Activated naive CD8-positive, alpha-beta T cell (primary cell): ENCODE measurements at regions not wholly inside any gene's neighbourhood (a gene's known extent, or its start where the extent isn't known, plus 50 kb on each side); places are given as distances from the start of the nearest gene placed in this dataset.

Source experiments
- H3K27ac Mint-ChIP-seq: one replicate; pipeline ENCODE4 v1.8.0; 2021; ENCODE audit warnings: mixed read lengths
- H3K27me3 Mint-ChIP-seq: one replicate; pipeline ENCODE4 v1.8.0; 2021; ENCODE audit warnings: mixed read lengths
- H3K36me3 Mint-ChIP-seq: one replicate; pipeline ENCODE4 v1.8.0; 2021; ENCODE audit warnings: mixed read lengths
- H3K4me1 Mint-ChIP-seq: one replicate; pipeline ENCODE4 v1.8.0; 2021; ENCODE audit warnings: low read depth, mixed read lengths
- H3K4me3 Mint-ChIP-seq: one replicate; pipeline ENCODE4 v1.8.0; 2021; ENCODE audit warnings: mild to moderate bottlenecking, mixed read lengths
- H3K9me3 Mint-ChIP-seq: one replicate; pipeline ENCODE4 v1.8.0; 2021; ENCODE audit warnings: low read depth, mixed read lengths

DNA sequence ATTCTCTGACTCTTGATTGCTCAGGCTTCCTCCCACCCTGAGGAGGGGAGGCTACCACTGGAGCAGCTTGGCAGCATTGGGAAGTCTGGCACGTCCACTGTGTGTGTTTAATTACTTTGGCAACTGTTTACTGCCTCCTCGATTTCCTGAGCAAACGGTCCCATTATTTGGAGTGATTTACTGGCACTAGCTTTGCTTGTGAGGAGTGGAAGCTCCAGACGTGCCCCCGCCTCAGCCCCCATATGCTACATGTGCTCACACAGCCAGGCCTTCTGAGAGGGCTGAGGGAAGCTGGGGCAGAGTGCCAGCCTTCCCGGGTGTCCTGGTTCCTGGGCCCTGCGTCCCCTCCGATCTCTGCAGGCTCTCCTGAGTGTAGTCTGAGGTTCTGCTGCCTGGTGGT, 306.2 kb downstream of the PTPRU start:
- Mint-ChIP-seq H3K27me3 (no peaks in the 10 kb centered on the region), H3K4me3 (no peak overlapping the region), H3K27ac (no peak overlapping the region), H3K4me1 (no peaks in the 10 kb centered on the region), H3K36me3 (no peaks in the 10 kb centered on the region), H3K9me3 (no peaks in the 10 kb centered on the region)

DNA sequence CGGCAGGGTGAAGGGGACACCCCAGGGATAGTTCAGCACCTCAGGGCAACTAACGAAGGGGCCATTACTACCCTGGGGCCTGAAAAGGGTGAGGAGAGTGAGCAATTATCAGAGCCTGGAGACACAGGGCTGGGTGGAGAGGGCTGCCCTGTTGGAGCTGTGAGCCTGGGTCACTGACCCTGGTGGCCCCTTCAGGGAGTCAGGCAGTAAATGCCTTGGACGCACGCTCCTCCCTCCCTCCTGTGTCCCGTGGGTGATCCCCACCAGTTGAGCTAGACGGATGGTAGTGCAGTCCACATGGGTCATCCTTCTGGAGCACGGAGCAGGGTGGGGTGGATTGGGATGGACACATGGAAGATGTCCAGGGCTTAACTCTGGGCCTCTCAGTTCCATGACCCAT, 305.3 kb downstream of the PTPRU start:
- Mint-ChIP-seq H3K4me1 (no peaks in the 10 kb centered on the region), H3K36me3 (no peaks in the 10 kb centered on the region), H3K9me3 (no peaks in the 10 kb centered on the region), H3K27ac (no peak overlapping the region), H3K27me3 (no peaks in the 10 kb centered on the region), H3K4me3 (no peak overlapping the region)

DNA sequence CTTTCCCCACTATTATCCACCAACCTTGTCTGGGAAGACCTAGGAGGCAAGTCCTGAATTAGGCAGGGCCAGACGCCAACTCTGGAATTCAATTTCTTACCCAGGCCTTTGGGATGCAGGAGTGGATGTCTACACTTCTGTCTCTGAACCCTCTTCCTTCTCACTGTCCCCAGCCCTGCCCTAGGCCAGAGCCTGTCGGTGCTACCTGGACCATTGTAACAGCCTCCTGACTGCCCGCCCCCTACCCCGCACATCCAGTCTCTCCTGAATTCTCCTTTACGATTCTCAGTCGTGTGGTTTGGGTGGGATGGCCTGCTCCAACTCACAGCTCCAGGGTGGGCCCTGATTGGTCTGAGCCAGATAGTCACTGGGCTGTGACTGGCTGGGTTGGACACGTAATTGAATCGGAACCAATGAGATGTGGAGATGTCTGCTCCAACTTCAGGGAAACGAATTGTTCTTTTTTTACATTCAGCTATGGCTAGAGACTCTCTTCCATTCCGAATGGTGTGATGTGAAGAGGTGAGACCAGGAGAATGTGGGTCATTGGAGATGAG, 304.6 kb downstream of the PTPRU start:
- no peak overlapping the region for H3K4me3 Mint-ChIP-seq
- H3K4me1 Mint-ChIP-seq: no peaks in the 10 kb centered on the region
- H3K36me3 Mint-ChIP-seq: no peaks in the 10 kb centered on the region
- no peak overlapping the region for H3K27ac Mint-ChIP-seq
- no peaks in the 10 kb centered on the region for H3K9me3 Mint-ChIP-seq
- H3K27me3 Mint-ChIP-seq: no peaks in the 10 kb centered on the region

DNA sequence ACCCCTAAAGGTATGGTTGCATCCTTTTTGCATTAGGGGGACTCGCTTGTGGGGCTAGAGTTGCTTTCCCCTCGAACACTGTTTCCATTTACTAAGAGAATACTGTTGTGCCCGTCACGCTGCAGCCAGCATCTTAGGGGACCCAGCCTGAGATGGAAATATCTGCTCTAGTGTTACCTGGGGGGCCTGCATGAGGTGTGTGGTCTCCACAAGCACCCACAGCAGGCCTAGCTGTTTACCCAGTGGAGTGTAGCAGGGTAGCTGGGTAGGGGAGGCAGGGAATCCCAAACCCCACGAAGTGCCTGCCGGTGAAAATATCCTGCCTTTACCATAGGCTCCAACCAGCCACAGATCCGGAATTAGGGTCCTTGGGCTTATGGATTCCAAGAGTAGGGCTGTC, 303.6 kb downstream of the PTPRU start:
- Mint-ChIP-seq H3K27ac (no peak overlapping the region), H3K27me3 (no peaks in the 10 kb centered on the region), H3K4me1 (no peaks in the 10 kb centered on the region), H3K9me3 (peaks cover 3% of the 10 kb centered on the region), H3K4me3 (no peak overlapping the region), H3K36me3 (no peaks in the 10 kb centered on the region)

DNA sequence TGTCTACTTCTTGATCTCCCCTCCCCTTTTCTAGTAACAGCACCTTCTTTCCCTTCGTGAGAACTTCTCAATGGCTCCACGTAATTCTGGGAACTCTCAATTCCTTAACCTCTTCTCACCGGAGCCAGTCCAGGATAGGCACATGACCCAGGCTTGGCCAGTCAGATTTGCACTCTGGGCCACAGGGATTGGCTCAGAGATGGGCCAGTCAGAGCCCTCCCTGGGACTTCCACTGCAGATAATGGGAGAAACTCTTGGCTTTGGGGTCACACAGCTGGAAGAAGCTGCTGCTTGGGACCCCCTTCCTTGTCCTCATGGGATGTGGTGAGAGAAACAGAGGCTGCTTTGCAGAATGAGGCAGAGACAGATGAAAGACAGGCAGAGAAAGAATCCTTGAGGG, 302.3 kb downstream of the PTPRU start:
- Mint-ChIP-seq H3K9me3 (peaks cover 6% of the 10 kb centered on the region), H3K27ac (no peak overlapping the region), H3K4me1 (no peaks in the 10 kb centered on the region), H3K36me3 (no peaks in the 10 kb centered on the region), H3K4me3 (no peak overlapping the region), H3K27me3 (no peaks in the 10 kb centered on the region)

DNA sequence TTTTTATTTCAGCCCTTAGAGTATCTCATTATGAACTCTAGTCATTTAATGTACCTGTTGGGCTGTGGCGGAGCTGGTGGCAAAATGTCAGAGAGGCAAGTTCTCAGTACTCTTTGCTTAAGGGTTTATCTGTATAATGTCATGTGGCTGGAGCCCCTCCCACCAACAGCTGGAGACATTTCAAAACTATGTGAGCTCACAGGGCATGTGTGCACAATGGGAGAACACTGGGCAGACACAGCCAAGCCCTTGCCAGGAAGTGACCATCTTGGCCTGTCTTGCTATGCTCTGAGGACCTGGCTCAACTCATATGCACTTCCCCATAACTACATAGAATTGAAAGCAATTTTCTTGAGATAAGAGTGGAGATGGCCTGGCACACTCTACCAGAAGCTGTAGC, 296.4 kb downstream of the PTPRU start:
- Mint-ChIP-seq H3K27me3 (peaks cover 2% of the 10 kb centered on the region), H3K36me3 (peaks cover 4% of the 10 kb centered on the region), H3K4me1 (no peaks in the 10 kb centered on the region), H3K27ac (no peak overlapping the region), H3K9me3 (peaks cover 16% of the 10 kb centered on the region), H3K4me3 (no peak overlapping the region)

DNA sequence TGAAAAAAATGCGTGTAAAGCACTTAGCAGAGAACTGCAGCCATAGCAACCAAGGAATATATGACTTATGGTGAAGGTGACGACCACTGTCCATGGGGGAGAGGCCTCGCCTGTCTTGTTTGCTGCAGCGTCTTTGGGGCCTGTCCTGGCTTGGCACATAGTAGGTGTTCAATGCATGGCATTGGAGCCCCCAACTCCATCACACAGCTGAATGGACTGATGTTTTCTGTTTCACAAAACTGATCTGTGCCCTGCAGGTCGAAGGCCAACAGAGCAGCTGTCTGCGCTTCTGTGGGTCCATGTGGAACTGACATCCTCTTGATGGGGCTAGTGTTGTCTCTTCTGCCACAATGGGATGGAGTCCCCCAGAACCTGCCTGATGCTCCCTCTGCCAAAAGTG, 296.0 kb downstream of the PTPRU start:
- H3K4me3 Mint-ChIP-seq: no peak overlapping the region
- H3K27ac Mint-ChIP-seq: no peak overlapping the region
- peaks cover 4% of the 10 kb centered on the region for H3K36me3 Mint-ChIP-seq
- peaks cover 2% of the 10 kb centered on the region for H3K27me3 Mint-ChIP-seq
- H3K4me1 Mint-ChIP-seq: no peaks in the 10 kb centered on the region
- peaks cover 16% of the 10 kb centered on the region for H3K9me3 Mint-ChIP-seq

DNA sequence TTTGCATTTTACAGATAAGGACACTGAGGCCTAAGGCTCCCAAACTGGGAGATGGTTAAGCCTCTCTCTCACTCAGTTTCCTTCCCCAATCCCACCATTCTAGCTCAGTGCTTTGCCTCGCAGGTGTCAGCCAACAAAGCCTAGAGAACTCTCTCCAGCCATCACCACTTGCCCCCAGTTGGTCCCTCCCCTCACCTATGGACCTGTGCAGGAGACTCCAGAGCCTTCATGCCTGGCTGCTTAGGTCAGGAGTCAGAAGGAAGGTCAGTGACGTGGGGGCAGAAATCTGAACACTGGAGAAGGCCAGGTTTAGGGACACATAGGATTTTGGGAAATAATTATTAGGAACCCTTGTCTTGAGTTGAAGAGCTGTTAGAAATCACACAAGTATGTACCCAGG, 295.3 kb downstream of the PTPRU start:
- H3K4me3 Mint-ChIP-seq: no peak overlapping the region
- H3K27me3 Mint-ChIP-seq: peaks cover 2% of the 10 kb centered on the region
- H3K27ac Mint-ChIP-seq: no peak overlapping the region
- H3K36me3 Mint-ChIP-seq: peaks cover 4% of the 10 kb centered on the region
- H3K9me3 Mint-ChIP-seq: peaks cover 16% of the 10 kb centered on the region
- no peaks in the 10 kb centered on the region for H3K4me1 Mint-ChIP-seq

DNA sequence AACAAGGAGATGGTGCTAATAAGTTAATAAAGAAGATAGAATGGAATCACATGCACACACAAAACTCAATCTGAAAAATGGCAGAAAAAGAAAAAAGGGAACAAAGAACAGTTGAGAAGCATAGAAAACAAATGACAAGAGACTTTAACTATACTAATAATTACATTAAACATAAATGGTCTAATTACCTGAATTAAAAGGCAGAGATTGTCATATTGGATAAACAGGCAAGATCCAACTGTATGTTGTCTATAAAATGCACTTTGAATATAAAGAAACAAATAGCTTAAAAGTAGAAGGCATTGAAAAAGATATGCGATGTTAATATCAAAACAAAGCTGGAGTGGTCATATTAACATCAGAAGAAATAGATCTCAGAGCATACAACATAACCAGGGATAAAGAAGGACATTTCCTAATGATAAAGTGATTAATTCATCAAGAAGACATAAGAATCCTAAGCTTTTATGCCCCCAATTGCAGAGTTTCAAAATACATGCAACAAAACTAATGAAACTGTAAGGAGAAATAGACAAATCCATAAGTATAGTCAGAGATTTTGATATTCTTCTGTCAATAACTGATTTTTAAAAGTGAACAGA, 293.5 kb downstream of the PTPRU start:
- Mint-ChIP-seq H3K36me3 (peaks cover 4% of the 10 kb centered on the region), H3K4me3 (no peak overlapping the region), H3K9me3 (peaks cover 11% of the 10 kb centered on the region), H3K4me1 (no peaks in the 10 kb centered on the region), H3K27me3 (peaks cover 13% of the 10 kb centered on the region), H3K27ac (no peak overlapping the region)

DNA sequence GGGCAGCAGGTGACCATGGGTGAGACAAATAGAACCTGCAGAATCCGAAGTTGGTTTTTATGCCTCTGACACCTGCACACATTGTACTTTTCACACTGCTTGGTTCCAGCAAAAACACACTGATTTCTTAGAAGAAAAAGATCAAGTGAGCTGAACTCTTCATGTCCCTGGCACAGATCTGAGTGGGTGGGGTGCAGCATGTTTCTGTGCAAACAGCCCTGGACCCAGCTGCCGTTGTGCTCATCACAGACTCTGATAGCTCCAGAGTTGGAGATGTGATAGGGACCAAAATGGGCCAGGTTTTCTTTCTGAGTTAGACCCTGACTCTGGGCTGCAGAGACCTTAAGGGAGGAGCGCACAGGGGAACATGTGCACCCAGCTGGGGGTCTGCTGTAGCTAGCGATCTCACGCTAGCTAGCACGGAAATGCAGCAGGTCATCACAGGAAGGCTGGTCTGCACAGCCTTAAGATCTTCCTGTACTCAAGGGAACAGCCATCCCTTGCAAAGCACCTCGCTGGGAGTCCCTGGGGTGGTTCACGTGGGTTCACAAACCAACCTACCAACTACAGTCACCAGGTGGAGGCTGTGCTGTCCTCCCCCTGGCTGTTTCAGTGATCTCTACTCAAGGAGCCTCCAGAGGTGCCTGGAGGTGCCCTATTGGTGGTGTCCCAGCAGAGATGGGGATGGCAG, 291.1 kb downstream of the PTPRU start:
- no peaks in the 10 kb centered on the region for H3K4me1 Mint-ChIP-seq
- peaks cover 15% of the 10 kb centered on the region for H3K27me3 Mint-ChIP-seq
- H3K36me3 Mint-ChIP-seq: peaks cover 4% of the 10 kb centered on the region
- H3K9me3 Mint-ChIP-seq: peaks cover 10% of the 10 kb centered on the region
- H3K4me3 Mint-ChIP-seq: no peak overlapping the region
- no peak overlapping the region for H3K27ac Mint-ChIP-seq

DNA sequence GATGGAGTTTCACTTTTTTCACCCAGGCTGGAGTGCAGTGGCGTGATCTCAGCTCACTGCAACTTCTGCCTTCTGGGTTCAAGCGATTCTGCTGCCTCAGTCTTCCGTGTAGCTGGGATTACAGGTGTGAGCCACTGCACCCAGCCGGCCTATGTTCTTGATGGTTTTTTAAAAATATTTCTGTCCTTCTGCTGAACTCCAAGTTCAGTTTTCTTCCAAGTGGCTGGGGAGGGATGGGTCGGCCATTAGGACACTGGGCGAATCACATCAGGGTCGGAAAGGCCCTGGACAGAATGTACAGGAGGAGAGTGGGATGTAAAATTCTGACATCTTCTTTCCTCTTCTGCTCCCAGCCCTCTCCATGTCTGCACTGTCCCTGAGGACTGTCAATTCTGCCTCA, 289.6 kb downstream of the PTPRU start:
- Mint-ChIP-seq H3K4me3 (no peak overlapping the region), H3K27me3 (peaks cover 15% of the 10 kb centered on the region), H3K36me3 (peaks cover 4% of the 10 kb centered on the region), H3K27ac (no peak overlapping the region), H3K4me1 (no peaks in the 10 kb centered on the region), H3K9me3 (peaks cover 10% of the 10 kb centered on the region)

DNA sequence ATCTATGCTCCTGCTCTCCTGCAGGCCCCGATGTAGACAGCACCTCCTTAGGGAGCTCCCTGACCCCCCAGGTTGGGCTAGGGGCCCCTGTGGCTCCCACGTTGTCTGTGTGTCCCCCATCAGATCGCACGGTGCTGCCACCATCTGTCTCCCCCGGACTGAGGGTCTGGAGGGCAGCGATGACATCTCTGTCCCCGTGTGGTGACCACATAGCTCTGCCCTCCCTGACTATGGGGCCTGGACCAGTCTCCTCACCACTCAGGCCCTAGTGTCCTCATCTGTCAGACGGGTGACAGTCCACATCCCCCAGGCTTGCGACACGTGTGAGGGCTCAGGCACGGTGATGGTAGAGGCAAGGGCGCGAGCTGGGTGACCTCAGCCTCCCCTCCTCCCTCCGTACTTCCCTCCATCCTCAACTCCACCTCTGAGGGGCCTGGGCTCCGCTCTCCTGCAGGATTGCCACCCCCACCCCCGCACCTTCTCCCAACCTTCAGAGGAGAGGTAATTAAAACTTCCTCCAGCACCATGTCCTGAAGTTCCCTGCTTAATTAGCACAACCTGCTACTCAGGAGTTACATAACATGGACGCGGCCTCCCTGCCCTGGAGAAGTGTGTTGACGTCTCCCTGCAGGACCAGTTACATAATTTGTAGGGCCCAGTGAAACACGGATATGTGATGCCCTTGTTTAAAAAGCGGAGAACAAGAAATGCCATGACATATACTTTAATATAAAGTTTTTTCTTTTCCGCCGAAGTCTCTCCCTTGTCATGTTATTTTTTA, 288.2 kb downstream of the PTPRU start:
- Mint-ChIP-seq H3K27me3 (peaks cover 15% of the 10 kb centered on the region), H3K9me3 (peaks cover 2% of the 10 kb centered on the region), H3K27ac (no peak overlapping the region), H3K4me3 (no peak overlapping the region), H3K36me3 (no peaks in the 10 kb centered on the region), H3K4me1 (no peaks in the 10 kb centered on the region)

DNA sequence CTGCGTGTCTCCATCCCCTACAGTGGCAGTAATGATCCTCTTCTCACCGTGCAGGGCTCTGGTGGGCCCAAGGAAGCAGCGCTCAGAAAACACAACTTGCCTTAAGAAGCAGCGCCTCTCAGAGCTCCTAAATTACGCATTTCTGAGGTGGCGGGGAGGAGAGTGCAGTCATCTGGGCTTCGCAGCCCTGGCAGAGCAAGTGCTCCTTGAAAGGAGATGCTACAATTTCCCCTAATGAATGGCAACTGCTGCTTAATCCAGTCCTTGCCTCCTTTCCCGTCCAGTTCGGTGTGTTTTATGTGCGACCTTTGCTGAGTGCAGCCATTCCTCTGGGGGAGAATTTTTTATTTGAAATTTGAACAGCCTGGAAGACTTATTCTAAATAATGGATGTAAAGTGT, 287.3 kb downstream of the PTPRU start:
- Mint-ChIP-seq H3K9me3 (no peaks in the 10 kb centered on the region), H3K36me3 (no peaks in the 10 kb centered on the region), H3K27ac (no peak overlapping the region), H3K4me3 (no peak overlapping the region), H3K4me1 (no peaks in the 10 kb centered on the region), H3K27me3 (peaks cover 16% of the 10 kb centered on the region)

DNA sequence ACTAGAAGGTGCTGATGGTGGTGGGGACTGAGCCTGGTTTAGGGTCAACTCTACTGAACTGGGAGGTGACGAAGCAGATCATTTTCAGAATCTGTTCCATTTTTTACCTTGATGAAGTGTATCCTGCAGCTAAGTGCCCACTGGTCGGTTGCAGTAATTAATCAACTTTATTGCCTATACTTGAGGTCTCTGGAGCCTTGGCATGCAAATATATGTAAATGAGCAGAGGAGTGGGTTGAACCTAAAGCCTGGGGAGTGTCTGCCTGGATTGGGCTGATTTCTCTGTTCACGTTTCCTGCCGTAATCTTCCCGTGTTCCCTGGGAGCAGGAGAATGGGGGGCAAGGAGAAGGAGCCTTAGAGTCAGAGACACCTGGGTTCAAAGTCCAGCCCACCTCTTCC, 286.8 kb downstream of the PTPRU start:
- H3K27ac Mint-ChIP-seq: no peak overlapping the region
- H3K36me3 Mint-ChIP-seq: no peaks in the 10 kb centered on the region
- peaks cover 16% of the 10 kb centered on the region for H3K27me3 Mint-ChIP-seq
- no peaks in the 10 kb centered on the region for H3K9me3 Mint-ChIP-seq
- H3K4me1 Mint-ChIP-seq: no peaks in the 10 kb centered on the region
- H3K4me3 Mint-ChIP-seq: no peak overlapping the region

DNA sequence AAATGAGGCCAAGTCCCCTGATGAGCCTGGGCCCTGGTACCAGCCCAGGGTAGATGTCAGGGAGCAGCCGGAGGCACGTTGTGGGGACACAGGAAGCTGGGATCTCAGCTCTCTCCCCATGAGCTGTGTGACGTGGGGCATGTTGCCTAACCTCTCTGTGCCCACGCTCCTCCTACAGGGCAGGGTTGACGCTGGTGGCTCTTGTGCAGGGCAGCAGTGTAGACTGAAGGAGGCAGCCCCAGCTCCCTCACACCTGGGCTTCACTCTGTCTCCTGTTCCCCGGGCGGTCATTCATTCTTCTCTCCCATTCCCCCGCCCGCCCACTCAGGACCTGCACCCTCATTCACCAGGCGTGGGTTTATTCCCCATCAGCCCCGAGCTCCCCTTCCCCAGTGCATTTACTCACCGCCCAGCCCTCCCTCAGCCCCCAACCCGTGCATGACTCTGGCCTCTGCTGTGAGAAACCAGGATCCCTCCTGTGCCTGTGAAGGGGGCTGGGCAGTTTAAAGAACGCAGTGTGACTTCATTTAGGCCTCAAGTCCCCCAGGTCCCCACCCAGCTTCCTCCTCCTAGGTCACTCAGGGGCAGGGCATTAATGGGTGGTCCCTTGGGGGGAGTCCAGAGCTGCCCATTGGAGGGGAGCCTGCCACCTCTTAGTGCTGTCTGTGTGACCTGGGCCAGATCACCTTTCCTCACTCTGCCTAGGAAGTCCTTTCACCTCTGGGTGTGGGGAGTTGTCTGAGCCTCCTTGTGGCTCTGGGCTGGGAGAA, 285.7 kb downstream of the PTPRU start:
- H3K4me1 Mint-ChIP-seq: no peaks in the 10 kb centered on the region
- H3K27me3 Mint-ChIP-seq: peaks cover 19% of the 10 kb centered on the region
- no peak overlapping the region for H3K27ac Mint-ChIP-seq
- no peaks in the 10 kb centered on the region for H3K9me3 Mint-ChIP-seq
- no peaks in the 10 kb centered on the region for H3K36me3 Mint-ChIP-seq
- no peak overlapping the region for H3K4me3 Mint-ChIP-seq
